UCSD-AML1 (cell line): ENCODE measurements at regions not wholly inside any gene's neighbourhood (a gene's known extent, or its start where the extent isn't known, plus 50 kb on each side); places are given as distances from the start of the nearest gene placed in this dataset.

Experiments
- DNase-seq: peaks from one replicate; lab custom pipeline; 2025; ENCODE audit not compliant: unreplicated experiment; lab: John Stamatoyannopoulos, UW

GRCh38 chr5:125154301-125155110 lies 408.1 kb upstream of the ZNF608 start:
- DNase-seq: no peak

GRCh38 chr5:125160787-125161502 lies 414.5 kb upstream of the ZNF608 start:
- no peak for DNase-seq

- DNase-seq: no peak
Measured at GRCh38 chr5:125162714-125163113, 416.3 kb upstream of the ZNF608 start.

- DNase-seq: no peak
Measured at GRCh38 chr5:125169396-125169795, 423.0 kb upstream of the ZNF608 start.

- DNase-seq: no peak
Measured at GRCh38 chr5:125171641-125172040, 425.2 kb upstream of the ZNF608 start.

- no peak for DNase-seq
Measured at GRCh38 chr5:125175348-125176004, 429.0 kb upstream of the ZNF608 start.

GRCh38 chr5:125176005-125176390 lies 429.6 kb upstream of the ZNF608 start:
- DNase-seq: no peak

GRCh38 chr5:125177340-125177739 lies 430.9 kb upstream of the ZNF608 start:
- DNase-seq: no peak

GRCh38 chr5:125179612-125180011 lies 433.2 kb upstream of the ZNF608 start:
- no peak for DNase-seq

GRCh38 chr5:125180231-125180829 lies 433.9 kb upstream of the ZNF608 start:
- no peak for DNase-seq

GRCh38 chr5:125181159-125181558 lies 434.7 kb upstream of the ZNF608 start:
- DNase-seq: no peak

GRCh38 chr5:125181955-125182354 lies 435.5 kb upstream of the ZNF608 start:
- no peak for DNase-seq

GRCh38 chr5:125185740-125186139 lies 439.3 kb upstream of the ZNF608 start:
- DNase-seq: no peak

GRCh38 chr5:125186911-125187375 lies 440.5 kb upstream of the ZNF608 start:
- DNase-seq: no peak

- DNase-seq: no peak
Measured at GRCh38 chr5:125189531-125189941, 443.1 kb upstream of the ZNF608 start.

GRCh38 chr5:125190232-125191087 lies 444.0 kb upstream of the ZNF608 start:
- DNase-seq: no peak

GRCh38 chr5:125194883-125195282 lies 448.4 kb upstream of the ZNF608 start:
- no peak for DNase-seq

GRCh38 chr5:125196481-125197111 lies 450.2 kb upstream of the ZNF608 start:
- DNase-seq: no peak

- DNase-seq: no peak
Measured at GRCh38 chr5:125197321-125197720, 450.9 kb upstream of the ZNF608 start.
